Activated naive CD8-positive, alpha-beta T cell treated with anti-CD3 and anti-CD28 coated beads for 36 hours (primary cell): ENCODE measurements at regions not wholly inside any gene's neighbourhood (a gene's known extent, or its start where the extent isn't known, plus 50 kb on each side); places are given as distances from the start of the nearest gene placed in this dataset.

Experiments
- DNase-seq: peaks from one replicate; pipeline ENCODE4 v3.0.0; 2021
- H3K27ac Mint-ChIP-seq: one replicate; pipeline ENCODE4 v1.8.0; 2022; ENCODE audit warnings: mild to moderate bottlenecking, moderate library complexity, mixed read lengths
- H3K27me3 Mint-ChIP-seq: one replicate; pipeline ENCODE4 v1.8.0; 2022; ENCODE audit warnings: mild to moderate bottlenecking, mixed read lengths
- H3K36me3 Mint-ChIP-seq: one replicate; pipeline ENCODE4 v1.8.0; 2021; ENCODE audit warnings: mild to moderate bottlenecking, mixed read lengths
- H3K4me1 Mint-ChIP-seq: one replicate; pipeline ENCODE4 v1.8.0; 2021; ENCODE audit warnings: mixed read lengths
- H3K4me3 Mint-ChIP-seq: one replicate; pipeline ENCODE4 v1.8.0; 2022; ENCODE audit warnings: mild to moderate bottlenecking, moderate library complexity, mixed read lengths
- H3K9me3 Mint-ChIP-seq: one replicate; pipeline ENCODE4 v1.8.0; 2022; ENCODE audit warnings: mixed read lengths

DNA sequence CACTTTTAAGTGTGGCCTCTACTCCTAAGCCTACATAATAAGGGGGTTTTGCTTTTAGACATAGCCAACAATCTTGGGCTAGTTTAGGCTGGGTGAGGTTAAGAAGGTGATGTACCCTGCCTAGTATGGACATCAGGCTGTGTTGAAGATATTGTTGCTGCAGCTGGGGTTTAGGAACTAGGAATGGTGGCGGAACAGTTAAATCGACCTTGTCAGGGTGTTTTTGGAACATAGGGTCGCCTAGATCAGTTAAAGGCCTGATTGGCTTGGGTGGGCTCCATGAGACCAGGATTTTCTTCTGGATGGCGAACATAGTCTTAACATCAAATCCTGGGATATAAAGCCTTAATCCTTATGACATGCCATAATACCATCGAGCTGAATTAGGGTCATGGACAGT lies 156.1 kb downstream of the TRIM27 start:
- Mint-ChIP-seq H3K9me3 (peaks cover 24% of the 10 kb centered on the region), H3K27ac (no peak overlapping the region), H3K27me3 (peaks cover 100% of the 10 kb centered on the region), H3K4me3 (no peak overlapping the region), H3K4me1 (peaks cover 2% of the 10 kb centered on the region), H3K36me3 (peaks cover 5% of the 10 kb centered on the region)
- no peak for DNase-seq

DNA sequence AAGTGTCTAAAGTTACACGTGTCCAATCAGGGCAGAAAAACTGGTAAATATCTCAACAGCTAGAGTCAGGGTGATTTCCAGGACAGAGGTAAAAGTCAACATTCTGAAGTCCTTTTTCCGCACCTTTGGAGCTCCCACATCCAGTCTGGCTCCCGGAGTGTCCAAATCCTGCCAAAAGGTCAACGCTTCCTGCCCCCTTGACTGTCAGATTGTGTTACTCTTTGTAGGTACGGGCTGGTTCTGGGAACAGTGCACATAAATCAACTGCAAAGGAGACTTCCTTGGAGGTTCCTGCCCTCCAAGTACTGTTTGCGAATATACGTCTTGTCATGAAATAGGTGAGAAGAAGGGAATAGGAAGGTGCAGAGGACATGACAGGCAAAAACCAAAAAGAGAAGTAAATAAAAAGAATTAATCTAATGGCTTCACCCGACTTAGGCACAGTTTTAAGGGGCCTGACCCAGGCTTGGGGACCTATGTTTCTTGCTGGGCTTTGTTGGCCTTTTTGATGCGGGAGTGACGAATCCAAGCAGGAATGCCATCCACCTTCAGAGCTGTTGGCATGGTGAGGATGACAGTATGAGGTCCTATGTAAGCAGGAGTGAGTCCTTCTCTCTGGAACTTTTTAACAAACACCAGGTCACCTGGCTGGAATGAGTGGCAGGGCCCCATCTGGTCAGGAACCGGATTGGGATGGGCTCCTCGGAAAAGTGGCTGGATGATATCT lies 155.4 kb downstream of the TRIM27 start:
- H3K27ac Mint-ChIP-seq, result no peak overlapping the region

DNA sequence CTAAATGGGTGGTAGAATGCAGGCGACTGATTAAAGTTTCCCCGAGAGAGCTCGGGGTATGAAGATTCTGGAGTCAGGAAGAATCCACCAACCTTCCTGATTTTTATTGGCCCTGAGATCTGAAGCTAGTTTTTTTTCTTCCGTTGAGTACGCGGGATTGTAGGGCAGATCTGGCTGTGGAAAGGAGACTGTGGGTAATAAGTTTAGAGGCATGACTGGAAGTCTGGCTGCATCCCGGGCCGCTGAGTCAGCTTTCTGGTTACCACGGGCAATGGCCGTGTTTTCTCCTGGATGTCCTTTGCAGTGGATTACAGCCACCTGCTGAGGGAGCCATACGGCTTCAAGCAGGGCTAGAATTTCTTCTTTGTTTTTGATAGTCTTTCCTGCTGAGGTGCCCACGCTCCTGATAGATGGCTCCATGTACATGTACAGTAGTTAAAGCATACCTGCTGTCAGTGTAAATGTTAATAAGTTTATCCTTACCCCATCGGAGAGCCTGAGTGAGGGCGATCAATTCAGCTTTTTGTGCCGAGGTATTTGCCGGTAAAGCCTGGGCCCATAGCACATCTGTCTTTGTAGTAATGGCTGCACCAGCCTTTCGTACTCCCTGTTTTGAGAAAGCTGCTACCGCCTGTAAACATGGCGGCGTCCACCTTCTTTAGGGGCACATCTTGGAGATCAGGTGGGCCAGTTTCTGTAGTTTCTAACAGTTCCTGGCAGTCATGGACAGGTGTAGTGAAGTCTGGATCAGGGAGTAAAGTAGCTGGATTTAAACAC lies 154.0 kb downstream of the TRIM27 start:
- Mint-ChIP-seq H3K27me3 (peaks cover 100% of the 10 kb centered on the region), H3K27ac (no peak overlapping the region), H3K36me3 (peaks cover 18% of the 10 kb centered on the region), H3K4me1 (peaks cover 7% of the 10 kb centered on the region), H3K4me3 (no peak overlapping the region), H3K9me3 (peaks cover 34% of the 10 kb centered on the region)
- DNase-seq, result no peak

More for the DNA sequence above, 155.4 kb downstream of the TRIM27 start:
- Mint-ChIP-seq H3K36me3 (peaks cover 10% of the 10 kb centered on the region), H3K9me3 (peaks cover 30% of the 10 kb centered on the region), H3K4me1 (peaks cover 7% of the 10 kb centered on the region), H3K27me3 (peaks cover 100% of the 10 kb centered on the region), H3K4me3 (no peak overlapping the region)
- DNase-seq, result no peak

DNA sequence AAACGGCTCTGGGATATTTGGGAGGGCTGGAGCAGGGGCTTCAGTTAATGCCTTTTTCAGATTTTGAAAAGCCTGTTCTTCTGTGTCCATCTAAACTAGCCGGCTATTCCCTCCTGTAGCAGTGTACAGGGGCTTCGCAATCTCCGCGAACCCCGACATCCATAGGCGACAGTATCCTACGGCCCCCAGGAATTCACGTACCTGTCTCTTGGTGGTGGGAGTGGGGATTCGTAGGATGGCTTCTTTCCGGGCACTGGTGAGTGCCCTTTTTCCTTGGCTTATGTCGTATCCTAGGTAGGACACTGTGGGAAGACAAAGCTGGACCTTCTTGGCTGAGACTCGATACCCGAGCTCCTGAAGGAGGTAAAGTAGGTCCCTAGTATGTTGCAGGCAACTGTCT lies 153.1 kb downstream of the TRIM27 start:
- no peak overlapping the region for H3K4me3 Mint-ChIP-seq
- no peak overlapping the region for H3K27ac Mint-ChIP-seq
- peaks cover 34% of the 10 kb centered on the region for H3K9me3 Mint-ChIP-seq
- H3K27me3 Mint-ChIP-seq, result peaks cover 100% of the 10 kb centered on the region
- H3K36me3 Mint-ChIP-seq, result peaks cover 18% of the 10 kb centered on the region
- no peak for DNase-seq
- H3K4me1 Mint-ChIP-seq, result peaks cover 7% of the 10 kb centered on the region

DNA sequence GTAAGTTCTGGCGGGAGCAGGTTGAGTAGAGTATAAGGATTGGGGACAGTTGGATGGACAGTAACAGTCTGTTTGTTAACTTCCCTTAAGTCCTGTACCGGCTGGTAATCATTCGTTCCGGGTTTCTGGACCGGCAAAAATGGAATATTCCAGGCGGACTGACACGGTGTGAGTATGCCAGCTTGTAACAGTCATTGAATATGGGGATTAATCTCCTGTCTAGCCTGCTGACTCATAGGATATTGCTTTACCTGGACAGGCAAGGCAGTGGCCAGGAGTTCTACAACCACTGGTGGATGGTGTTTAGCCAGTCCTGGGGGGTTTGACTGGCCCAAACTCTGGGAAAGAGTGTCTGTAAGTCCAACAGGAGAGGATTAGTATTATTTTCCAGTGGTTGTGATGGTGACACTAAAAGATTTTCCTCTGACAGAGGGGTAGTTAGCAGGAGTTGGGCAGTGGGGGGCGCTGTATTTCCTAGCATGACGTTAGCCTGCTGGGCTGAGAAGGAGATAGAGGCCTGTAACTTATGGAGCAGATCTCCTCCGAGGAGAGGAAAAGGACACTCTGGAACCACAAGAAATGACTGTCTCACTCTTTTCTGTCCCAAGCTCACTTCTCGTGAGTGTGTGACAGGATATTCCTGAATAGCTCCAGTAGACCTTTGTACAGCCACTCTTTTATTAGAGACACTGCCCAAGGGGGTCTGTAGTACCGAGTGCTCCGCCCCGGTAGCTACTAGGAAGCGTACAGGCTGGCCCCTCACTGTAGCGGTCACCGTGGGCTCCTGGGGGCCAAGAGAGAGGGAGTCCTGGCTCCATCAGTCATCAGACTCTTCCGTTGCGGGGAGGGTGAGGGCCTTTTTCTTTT lies 152.2 kb downstream of the TRIM27 start:
- peaks cover 9% of the 10 kb centered on the region for H3K4me1 Mint-ChIP-seq
- H3K4me3 Mint-ChIP-seq, result no peak overlapping the region
- H3K9me3 Mint-ChIP-seq, result peaks cover 33% of the 10 kb centered on the region
- H3K36me3 Mint-ChIP-seq, result peaks cover 21% of the 10 kb centered on the region
- peaks cover 100% of the 10 kb centered on the region for H3K27me3 Mint-ChIP-seq
- H3K27ac Mint-ChIP-seq, result no peak overlapping the region
- DNase-seq, result no peak

DNA sequence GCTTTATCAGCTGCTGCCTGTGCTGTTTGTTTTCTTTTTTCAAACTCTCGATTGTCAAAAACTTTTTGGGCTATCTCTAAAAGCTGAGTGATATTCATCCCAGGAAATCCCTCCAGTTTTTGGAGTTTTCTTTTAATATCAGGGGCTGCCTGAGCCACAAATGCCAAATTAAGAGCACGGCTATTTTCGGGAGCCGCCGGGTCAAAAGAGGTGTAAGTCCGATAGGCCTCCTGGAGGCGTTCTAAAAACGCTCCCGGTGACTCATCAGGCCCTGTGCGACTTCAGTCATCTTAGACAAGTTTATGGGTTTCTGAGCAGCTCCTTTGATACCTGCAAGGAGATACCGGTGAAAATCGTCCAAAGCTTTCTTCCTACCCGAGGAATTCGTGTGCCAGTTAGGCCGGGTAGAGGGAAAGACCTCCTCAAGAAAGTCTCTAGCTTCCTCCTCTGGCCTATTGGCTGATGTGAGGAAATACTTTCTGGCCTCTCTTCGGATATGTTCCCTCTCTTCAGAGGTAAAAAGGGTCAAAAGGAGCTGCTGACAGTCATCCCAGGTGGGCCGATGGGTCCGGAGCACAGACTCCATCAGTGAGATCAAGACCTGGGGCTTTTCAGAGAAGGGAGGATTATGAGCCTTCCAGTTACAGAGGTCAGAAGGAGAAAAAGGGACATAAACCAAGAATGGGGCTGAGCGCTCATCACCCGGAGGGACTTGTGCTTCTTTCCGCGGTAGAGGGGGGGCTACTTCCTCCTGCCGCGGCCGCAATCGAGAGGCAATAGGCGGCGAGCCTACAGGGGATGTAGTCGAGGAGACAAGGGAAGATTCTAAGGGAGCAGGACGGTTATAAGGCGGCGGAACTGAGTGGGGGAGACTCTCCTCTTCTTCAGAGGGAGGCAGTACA lies 151.1 kb downstream of the TRIM27 start:
- peaks cover 22% of the 10 kb centered on the region for H3K36me3 Mint-ChIP-seq
- peaks cover 34% of the 10 kb centered on the region for H3K9me3 Mint-ChIP-seq
- peak overlapping the region; percentile 30 for H3K4me3 Mint-ChIP-seq
- no peak for DNase-seq
- H3K27me3 Mint-ChIP-seq, result peaks cover 100% of the 10 kb centered on the region
- peaks cover 9% of the 10 kb centered on the region for H3K4me1 Mint-ChIP-seq
- no peak overlapping the region for H3K27ac Mint-ChIP-seq

DNA sequence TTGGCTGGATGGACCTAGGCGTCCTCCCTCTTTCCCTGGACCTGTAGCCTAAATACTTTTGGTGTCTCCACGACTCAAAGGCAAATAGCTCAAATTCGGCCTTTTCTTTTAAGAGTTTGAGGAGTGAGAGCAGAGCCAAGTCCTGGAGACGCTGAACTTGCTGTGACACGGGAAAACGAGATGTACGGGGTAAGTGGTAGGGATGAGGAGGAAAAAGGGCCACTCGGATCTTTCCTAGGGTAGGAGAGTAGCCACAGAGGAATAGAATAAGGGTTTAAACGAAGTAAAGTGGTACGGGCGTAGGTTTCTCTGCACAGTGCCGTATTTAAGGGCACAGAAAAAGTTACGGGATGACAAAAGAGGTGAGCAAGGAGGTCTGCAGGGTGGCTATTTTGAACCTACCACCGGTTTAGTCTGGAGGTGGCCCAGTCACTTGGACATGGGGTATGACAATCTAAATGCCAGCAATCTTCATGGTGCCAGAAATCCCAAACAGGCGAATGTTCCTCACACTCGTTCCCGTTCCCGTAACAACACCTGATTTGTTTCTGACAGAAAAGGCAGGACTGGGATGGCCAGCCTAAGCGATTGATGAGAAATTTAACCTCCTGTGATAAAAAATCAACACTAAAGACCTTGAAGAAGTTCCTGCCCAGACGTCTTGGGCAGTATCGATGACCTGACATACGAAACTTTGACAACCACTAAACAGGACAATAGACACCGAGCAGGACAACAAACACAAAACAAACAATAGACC lies 149.3 kb downstream of the TRIM27 start:
- Mint-ChIP-seq H3K4me3 (peak overlapping the region; percentile 45), H3K36me3 (peaks cover 21% of the 10 kb centered on the region), H3K4me1 (peaks cover 9% of the 10 kb centered on the region), H3K27me3 (peaks cover 100% of the 10 kb centered on the region), H3K27ac (peak overlapping the region; percentile 23), H3K9me3 (peaks cover 35% of the 10 kb centered on the region)
- DNase-seq, result no peak

DNA sequence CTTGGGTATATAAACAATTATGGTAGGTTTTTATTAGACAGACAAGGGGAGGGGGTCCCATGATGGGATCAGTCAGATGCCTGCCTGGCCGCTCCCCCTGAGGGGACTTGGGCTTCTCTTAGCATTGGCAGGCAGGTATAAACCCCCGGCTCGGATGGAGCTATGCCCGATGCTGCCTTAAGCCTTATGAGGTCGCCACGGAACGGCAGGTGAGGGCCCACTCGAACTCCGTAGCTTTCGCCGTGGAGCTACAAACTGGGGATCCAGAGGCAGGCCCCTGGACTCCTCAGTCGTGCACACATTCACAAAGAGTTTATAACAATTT lies 148.8 kb downstream of the TRIM27 start:
- DNase-seq, result no peak
- Mint-ChIP-seq H3K9me3 (peaks cover 35% of the 10 kb centered on the region), H3K4me3 (no peak overlapping the region), H3K27ac (peak overlapping the region; percentile 55), H3K27me3 (peaks cover 100% of the 10 kb centered on the region), H3K4me1 (peaks cover 9% of the 10 kb centered on the region), H3K36me3 (peaks cover 26% of the 10 kb centered on the region)

DNA sequence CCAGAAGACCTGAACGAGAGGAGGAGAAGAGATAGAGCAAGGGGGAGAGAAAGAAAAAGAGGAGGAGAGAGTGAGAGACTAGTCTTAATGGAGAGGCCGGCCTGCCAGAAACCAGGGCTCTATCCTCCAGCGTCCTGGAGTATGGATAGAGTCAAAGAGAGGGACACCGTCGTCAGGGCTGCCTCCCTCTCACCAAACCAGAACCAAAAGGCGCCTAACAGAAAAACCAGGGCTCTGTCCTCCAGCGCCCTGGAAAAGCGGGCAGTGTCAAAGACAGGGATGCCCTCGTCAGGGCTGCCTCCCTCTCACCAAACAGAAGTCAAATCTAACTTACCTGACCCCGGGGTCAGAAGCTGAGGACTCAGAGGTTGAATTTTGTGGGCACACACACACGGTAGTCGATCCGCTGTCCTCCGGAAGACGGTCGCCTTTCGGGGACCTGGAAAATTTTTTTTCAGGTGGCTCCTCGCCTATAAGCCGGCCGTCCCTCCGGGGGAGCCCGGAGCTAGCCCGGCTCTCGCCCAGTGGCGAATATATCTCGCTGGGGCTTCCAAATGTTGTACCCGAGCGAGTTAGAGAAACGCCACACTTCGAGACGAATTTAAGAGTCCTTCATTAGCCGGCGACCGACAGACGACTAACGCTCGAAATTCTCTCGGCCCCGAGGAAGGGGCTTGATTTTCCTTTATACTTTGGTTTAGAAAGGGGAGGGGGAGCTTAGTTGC lies 148.2 kb downstream of the TRIM27 start:
- peak overlapping the region; percentile 55 for H3K27ac Mint-ChIP-seq
- H3K36me3 Mint-ChIP-seq, result peaks cover 28% of the 10 kb centered on the region
- peaks cover 9% of the 10 kb centered on the region for H3K4me1 Mint-ChIP-seq
- H3K9me3 Mint-ChIP-seq, result peaks cover 35% of the 10 kb centered on the region
- no peak overlapping the region for H3K4me3 Mint-ChIP-seq
- peaks cover 100% of the 10 kb centered on the region for H3K27me3 Mint-ChIP-seq
- DNase-seq, result no peak

DNA sequence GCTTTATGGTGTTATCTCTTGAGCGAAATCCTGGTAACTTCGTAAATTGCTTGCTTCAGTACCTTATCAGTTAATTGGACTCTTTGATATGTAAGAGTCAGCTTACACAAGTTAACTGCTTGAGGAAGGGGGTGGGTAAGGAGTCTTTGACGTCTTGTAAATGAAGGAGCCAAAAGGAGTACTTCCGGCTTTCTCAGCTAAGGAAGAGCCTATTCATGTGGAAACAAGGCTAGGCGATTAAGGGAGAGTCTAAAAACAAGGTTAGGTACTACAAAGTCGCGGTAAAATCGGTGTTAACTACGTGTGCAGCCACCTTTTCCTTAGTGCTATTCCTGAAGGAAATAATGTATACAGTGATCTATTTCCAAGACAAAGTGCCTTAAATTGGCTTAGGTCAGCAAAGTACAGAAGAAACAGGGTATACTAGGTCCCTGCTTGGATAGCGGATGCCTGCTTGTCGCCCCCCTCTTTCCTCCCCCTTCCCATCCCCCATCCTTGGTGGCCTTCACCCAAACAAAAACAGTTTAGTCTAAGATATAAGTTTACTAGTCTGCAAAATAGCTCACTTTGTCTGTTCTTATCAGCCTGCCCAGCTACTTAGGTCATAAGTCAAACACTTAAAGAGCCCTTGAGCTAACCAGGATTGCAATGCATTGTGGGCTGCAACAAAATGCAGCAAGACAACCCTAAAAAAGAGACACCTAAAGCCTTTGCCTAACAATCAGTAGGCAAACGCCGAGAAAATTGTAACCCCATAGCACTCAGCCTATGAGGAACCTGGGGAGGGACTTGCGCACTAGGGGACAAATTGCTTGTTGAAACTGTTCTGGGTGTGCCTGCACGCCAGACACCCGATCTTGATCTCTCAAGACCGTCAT lies 147.3 kb downstream of the TRIM27 start:
- peak overlapping the region; percentile 29 for H3K27ac Mint-ChIP-seq
- H3K36me3 Mint-ChIP-seq, result peaks cover 31% of the 10 kb centered on the region
- H3K27me3 Mint-ChIP-seq, result peaks cover 99% of the 10 kb centered on the region

DNA sequence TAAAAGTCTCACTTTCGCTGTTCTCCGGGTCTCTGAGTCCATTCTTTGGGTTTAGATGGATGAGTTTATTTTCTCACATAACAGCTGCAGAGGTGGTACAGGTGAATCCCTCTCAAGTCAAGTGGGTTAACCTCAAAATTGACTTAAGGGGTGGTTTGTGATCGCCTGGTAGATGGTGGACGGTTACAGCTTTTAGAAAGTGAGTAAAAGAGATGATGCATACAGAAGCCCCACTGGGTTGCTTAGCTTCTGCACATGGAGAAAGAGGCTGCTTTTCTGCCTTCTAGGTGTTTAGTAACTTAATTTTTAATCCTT lies 146.7 kb downstream of the TRIM27 start:
- Mint-ChIP-seq H3K4me1 (peaks cover 12% of the 10 kb centered on the region), H3K9me3 (peaks cover 38% of the 10 kb centered on the region), H3K27ac (no peak overlapping the region), H3K36me3 (peaks cover 31% of the 10 kb centered on the region), H3K4me3 (no peak overlapping the region), H3K27me3 (peaks cover 99% of the 10 kb centered on the region)
- DNase-seq, result no peak

More for the DNA sequence above, 147.3 kb downstream of the TRIM27 start:
- Mint-ChIP-seq H3K4me3 (no peak overlapping the region), H3K9me3 (peaks cover 38% of the 10 kb centered on the region), H3K4me1 (peaks cover 12% of the 10 kb centered on the region)
- DNase-seq, result no peak

DNA sequence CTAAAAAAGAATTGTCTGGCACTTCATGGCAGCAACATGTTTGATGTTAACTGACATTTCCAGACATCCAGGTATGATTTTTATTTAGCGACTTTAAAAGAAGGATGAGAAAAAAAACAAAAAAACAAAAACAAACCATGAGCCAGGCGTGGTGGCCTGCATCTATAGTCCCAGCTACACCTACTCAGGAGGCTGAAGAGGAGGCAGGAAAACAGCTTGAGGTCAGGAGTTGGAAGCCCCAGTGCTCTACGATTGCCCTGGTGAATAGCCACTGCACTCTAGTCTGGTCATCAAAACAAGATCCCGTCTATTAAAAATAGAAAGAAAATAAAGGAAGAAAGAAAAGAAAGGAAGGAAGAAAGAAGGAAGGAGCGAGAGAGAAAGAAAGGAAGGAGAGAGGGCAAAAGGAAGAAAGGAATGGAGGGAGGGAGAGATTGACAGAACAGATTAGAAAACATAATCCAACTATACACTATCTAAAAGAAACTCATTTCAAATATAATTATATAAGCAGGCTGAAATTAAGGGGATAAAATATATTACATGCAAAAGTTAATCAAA lies 141.6 kb downstream of the TRIM27 start:
- Mint-ChIP-seq H3K27me3 (peaks cover 99% of the 10 kb centered on the region), H3K4me3 (peak overlapping the region; percentile 43), H3K9me3 (peaks cover 33% of the 10 kb centered on the region), H3K27ac (no peak overlapping the region), H3K36me3 (peaks cover 19% of the 10 kb centered on the region), H3K4me1 (peaks cover 5% of the 10 kb centered on the region)
- DNase-seq, result no peak
